ENCODE measurements at regions not wholly inside any gene's neighbourhood (a gene's known extent, or its start where the extent isn't known, plus 50 kb on each side); places are given as distances from the start of the nearest gene placed in this dataset.

- Histone ChIP-seq H3K4me3 (replicated peaks in 1 of 2; ENCODE audit: low read depth in 1 of 2, low read length in 2 of 2) (no peak overlapping the region), H4K20me1 (ENCODE audit: insufficient read depth) (no peaks in the 10 kb centered on the region), H3K9me3 (ENCODE audit: control insufficient read depth in 1 of 2, insufficient read depth in 1 of 2, low read depth in 1 of 2, low read length in 2 of 2) (no peaks in the 10 kb centered on the region), H3K27me3 (ENCODE audit: insufficient read depth, low read length) (no peaks in the 10 kb centered on the region), H3K27ac (ENCODE audit: low read depth, low read length) (no peak overlapping the region), H3K4me2 (ENCODE audit: low read length) (no peak overlapping the region), H3K9me2 (ENCODE audit: insufficient read depth) (no peaks in the 10 kb centered on the region), H3K36me3 (ENCODE audit: control insufficient read depth in 1 of 2, insufficient read depth in 2 of 2, low read length in 2 of 2) (no peaks in the 10 kb centered on the region), H2AFZ (ENCODE audit: low read depth, low read length, poor library complexity, severe bottlenecking) (no peak overlapping the region), H3K9ac (ENCODE audit: low read length) (no peak overlapping the region), H3K4me1 (ENCODE audit: control insufficient read depth in 1 of 2, insufficient read depth in 2 of 2, low read length in 2 of 2) (no peaks in the 10 kb centered on the region), H3K79me2 (ENCODE audit: insufficient read depth, low read length) (no peaks in the 10 kb centered on the region)
- intact Hi-C loops (cut with micrococcal nuclease), result no loop called here
- ChIA-PET CTCF (no interaction called here), POLR2A (interaction anchor here (0.6 kb wide), 1 partner anchor 192 kb away, joined by 3 read pairs; no protein-coding TSS in a partner anchor), RAD21 (ENCODE audit: low non-redundant PET in 1 of 2, low total read pairs in 2 of 2, uncharacterized antibody in 2 of 2, unreplicated experiment in 2 of 2) (no interaction called here)
- BruUV-seq (replicated peaks), result no TSS peak
- no peak for TF ChIP-seq CBX3 (IDR thresholded peaks at IDR 0.05; ENCODE audit: low read depth)
- no peak for TF ChIP-seq TCF7L2 (IDR thresholded peaks at IDR 0.05; ENCODE audit: borderline replicate concordance, extremely low read depth, insufficient read depth, insufficient read length)
- TF ChIP-seq POLR2A (IDR thresholded peaks at IDR 0.05; ENCODE audit: borderline replicate concordance, extremely low read depth, insufficient read depth, insufficient read length), result no peak
- TF ChIP-seq, protein P1, sequence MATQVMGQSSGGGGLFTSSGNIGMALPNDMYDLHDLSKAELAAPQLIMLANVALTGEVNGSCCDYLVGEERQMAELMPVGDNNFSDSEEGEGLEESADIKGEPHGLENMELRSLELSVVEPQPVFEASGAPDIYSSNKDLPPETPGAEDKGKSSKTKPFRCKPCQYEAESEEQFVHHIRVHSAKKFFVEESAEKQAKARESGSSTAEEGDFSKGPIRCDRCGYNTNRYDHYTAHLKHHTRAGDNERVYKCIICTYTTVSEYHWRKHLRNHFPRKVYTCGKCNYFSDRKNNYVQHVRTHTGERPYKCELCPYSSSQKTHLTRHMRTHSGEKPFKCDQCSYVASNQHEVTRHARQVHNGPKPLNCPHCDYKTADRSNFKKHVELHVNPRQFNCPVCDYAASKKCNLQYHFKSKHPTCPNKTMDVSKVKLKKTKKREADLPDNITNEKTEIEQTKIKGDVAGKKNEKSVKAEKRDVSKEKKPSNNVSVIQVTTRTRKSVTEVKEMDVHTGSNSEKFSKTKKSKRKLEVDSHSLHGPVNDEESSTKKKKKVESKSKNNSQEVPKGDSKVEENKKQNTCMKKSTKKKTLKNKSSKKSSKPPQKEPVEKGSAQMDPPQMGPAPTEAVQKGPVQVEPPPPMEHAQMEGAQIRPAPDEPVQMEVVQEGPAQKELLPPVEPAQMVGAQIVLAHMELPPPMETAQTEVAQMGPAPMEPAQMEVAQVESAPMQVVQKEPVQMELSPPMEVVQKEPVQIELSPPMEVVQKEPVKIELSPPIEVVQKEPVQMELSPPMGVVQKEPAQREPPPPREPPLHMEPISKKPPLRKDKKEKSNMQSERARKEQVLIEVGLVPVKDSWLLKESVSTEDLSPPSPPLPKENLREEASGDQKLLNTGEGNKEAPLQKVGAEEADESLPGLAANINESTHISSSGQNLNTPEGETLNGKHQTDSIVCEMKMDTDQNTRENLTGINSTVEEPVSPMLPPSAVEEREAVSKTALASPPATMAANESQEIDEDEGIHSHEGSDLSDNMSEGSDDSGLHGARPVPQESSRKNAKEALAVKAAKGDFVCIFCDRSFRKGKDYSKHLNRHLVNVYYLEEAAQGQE (IDR thresholded peaks at IDR 0.05; ENCODE audit: low read depth), result no peak
- TF ChIP-seq, protein P2, sequence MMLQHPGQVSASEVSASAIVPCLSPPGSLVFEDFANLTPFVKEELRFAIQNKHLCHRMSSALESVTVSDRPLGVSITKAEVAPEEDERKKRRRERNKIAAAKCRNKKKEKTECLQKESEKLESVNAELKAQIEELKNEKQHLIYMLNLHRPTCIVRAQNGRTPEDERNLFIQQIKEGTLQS (IDR thresholded peaks at IDR 0.05), result no peak
- TF ChIP-seq ZFX (IDR thresholded peaks at IDR 0.05), result no peak
- no peak for ATAC-seq
- DNase-seq (ENCODE audit: low read depth, low spot score), result no peak
These were observed 251.8 kb upstream of the BLID start for GRCh38 chr11:122367809-122368231.

Measured in HCT116 (cell line).